Pancreas (tissue), 10 donors: ENCODE measurements at regions not wholly inside any gene's neighbourhood (a gene's known extent, or its start where the extent isn't known, plus 50 kb on each side); places are given as distances from the start of the nearest gene placed in this dataset.

Experiments
- ATAC-seq, 4 donors: fragments of 200-7000 bp; cut with Tn5 transposase; one replicate each; pipeline versions ENCODE4 v1.8.0 to v1.9.1; 2020; ENCODE audit warnings: mild to moderate bottlenecking in 4 of 4, moderate library complexity in 4 of 4
- DNase-seq, 6 donors: peaks; one replicate each; pipeline ENCODE4 v3.0.0-alpha.2; 2020
- FAIRE-seq: peaks from 2 replicates; lab custom pipeline; 2012; peaks lifted over from hg19 to GRCh38; lab: Jason Lieb, UNC
- H3K27ac ChIP-seq, 4 donors: fragments of 200-600 bp; sonication (generic); 1 replicate in 3 of 4; 2 replicates in 1 of 4; pipeline versions ENCODE4 v1.5.0 to v1.8.0; 2020
- H3K27me3 ChIP-seq, 4 donors: fragments of 200-600 bp; one replicate each; pipeline ENCODE4 v1.8.0; 2021
- H3K36me3 ChIP-seq, 3 donors: fragments of 200-600 bp; sonication (generic) in 1 of 3; one replicate each; pipeline versions ENCODE4 v1.5.0 to v1.8.0; 2020 to 2021
- H3K4me1 ChIP-seq, 3 donors: fragments of 200-600 bp; one replicate each; pipeline ENCODE4 v1.8.0; 2021
- H3K4me3 ChIP-seq, 4 donors: fragments of 200-600 bp; sonication (generic) in 2 of 4; one replicate each; pipeline versions ENCODE4 v1.5.0 to v1.8.0; 2020 to 2021
- H3K9me3 ChIP-seq, 4 donors: fragments of 200-600 bp; one replicate each; pipeline ENCODE4 v1.8.0; 2021
- WGBS, 2 donors: extraction: QIAGEN DNeasy Blood & Tissue Kit; methylation state at CpG; one replicate each; pipeline ENCODE4 v1.1.7; 2013; 5-methylcytosine and 5-hydroxymethylcytosine counted together
- intact Hi-C, 3 donors: fragments of 100-400 bp; cut with DNase I; formaldehyde crosslinking; loops; one replicate each; pipeline versions ENCODE4 v1.11.1 to v1.14.2; 2022
- TF ChIP-seq, protein P1 (sequence below), 4 donors: fragments of 200-600 bp; sonication (generic) in 3 of 4; IDR thresholded peaks; one replicate each; pipeline versions ENCODE4 v1.5.0 to v1.8.0; 2021; ENCODE audit warnings: antibody characterized with exemption in 4 of 4
- donor health status: healthy with polysubstance abuse.
- donor health status: DM: no; HTN: no; CAD: no; lungs with moderate emphysema.
- donor health status: DM: no; HTN: no; CAD: no.
- donor health status: control.
- donor health status: control.
- donor health status: Bipolar disorder and iron deficiency.
- donor health status: DM: yes; HTN: yes; CAD: no.
- donor health status: DM: no; HTN: no; CAD: no.
- donor health status: DM: no; HTN: no; CAD: no.
- donor health status: DM: yes; HTN: yes; CAD: no.

DNA sequence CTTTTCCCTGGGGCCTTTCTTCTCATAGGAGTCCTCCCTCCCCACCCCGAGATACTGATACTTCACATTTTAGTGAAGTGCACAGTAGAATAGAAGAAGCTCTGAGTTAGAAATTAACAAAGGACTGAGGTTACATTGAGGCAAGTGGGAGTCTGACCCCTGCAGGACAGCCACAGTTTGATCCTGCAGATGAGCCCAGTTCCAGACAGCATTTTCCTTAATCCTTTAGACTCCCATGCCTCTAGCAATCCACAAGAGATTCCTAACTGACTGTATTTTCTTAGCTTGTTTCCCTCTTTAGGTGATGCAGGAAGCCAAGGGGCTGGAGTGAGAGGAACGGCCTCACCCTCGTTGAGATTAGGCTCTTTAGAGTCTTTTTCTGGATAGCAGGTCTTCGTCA, 204.0 kb downstream of the CYRIA start:
- Histone ChIP-seq H3K9me3 (no peaks in the 10 kb centered on the region), H3K27me3 (no peaks in the 10 kb centered on the region), H3K4me3 (no peak overlapping the region), H3K27ac (no peak overlapping the region), H3K36me3 (no peaks in the 10 kb centered on the region), H3K4me1 (no peaks in the 10 kb centered on the region)
- ATAC-seq (no peak), FAIRE-seq (no peak), DNase-seq (no peak)
- intact Hi-C loops: no loop called here
- TF ChIP-seq, protein P1, sequence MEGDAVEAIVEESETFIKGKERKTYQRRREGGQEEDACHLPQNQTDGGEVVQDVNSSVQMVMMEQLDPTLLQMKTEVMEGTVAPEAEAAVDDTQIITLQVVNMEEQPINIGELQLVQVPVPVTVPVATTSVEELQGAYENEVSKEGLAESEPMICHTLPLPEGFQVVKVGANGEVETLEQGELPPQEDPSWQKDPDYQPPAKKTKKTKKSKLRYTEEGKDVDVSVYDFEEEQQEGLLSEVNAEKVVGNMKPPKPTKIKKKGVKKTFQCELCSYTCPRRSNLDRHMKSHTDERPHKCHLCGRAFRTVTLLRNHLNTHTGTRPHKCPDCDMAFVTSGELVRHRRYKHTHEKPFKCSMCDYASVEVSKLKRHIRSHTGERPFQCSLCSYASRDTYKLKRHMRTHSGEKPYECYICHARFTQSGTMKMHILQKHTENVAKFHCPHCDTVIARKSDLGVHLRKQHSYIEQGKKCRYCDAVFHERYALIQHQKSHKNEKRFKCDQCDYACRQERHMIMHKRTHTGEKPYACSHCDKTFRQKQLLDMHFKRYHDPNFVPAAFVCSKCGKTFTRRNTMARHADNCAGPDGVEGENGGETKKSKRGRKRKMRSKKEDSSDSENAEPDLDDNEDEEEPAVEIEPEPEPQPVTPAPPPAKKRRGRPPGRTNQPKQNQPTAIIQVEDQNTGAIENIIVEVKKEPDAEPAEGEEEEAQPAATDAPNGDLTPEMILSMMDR (IDR thresholded peaks at IDR 0.05): no peak
- 77% methylated on average over 4 of the region's 4 CpGs for WGBS, 2 donors

DNA sequence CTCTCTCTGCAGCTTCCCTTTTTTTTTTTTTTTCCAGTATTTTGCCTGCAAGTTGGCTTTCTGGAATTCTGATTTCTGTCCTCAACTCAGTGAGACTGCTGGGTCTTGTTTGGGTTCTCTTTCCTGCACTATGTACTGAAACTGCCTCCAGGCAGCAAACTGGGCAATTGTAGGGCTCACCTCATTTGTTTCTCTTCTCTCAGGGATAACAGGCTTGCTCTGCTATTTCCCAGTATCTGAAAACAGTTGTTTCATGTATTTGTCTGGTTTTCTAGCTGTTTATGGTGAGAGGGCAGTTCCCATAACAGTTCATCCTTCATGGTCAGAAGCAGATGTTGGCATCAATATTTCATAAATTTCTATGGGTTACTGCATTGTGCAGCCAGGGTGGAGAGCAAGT, 206.0 kb downstream of the CYRIA start:
- H3K27me3 ChIP-seq: no peaks in the 10 kb centered on the region
- H3K36me3 ChIP-seq: no peaks in the 10 kb centered on the region
- FAIRE-seq (no peak), ATAC-seq (no peak), DNase-seq (no peak)
- TF ChIP-seq, protein P1 (IDR thresholded peaks at IDR 0.05): no peak
- no peak overlapping the region for H3K4me3 ChIP-seq
- intact Hi-C loops: no loop called here
- no peaks in the 10 kb centered on the region for H3K4me1 ChIP-seq
- H3K27ac ChIP-seq: no peak overlapping the region
- no peaks in the 10 kb centered on the region for H3K9me3 ChIP-seq

DNA sequence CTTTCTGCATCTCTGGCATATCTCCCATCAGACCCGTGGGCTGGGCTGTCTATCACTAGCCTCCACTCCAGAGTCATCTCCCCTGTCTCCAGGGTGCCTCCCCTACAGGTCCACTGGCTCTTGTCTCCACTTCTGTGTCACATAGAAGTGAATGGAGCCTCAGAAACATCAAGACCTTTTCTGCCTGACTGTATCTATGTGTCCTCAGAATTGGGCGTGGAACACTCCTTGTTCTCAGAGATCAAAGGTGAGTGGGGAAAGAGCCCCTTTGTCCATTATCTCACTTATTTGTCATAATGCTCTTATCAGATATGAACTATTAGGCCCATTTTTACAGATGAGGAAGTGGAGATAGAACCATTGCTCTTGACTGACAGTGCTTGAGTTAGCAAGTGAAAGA, 211.0 kb downstream of the CYRIA start:
- Histone ChIP-seq H3K27ac (no peak overlapping the region), H3K9me3 (no peaks in the 10 kb centered on the region), H3K36me3 (no peaks in the 10 kb centered on the region), H3K4me1 (no peaks in the 10 kb centered on the region), H3K4me3 (no peak overlapping the region), H3K27me3 (no peaks in the 10 kb centered on the region)
- ATAC-seq: no peak
- TF ChIP-seq, protein P1 (IDR thresholded peaks at IDR 0.05): no peak
- intact Hi-C loops: no loop called here
- 64 to 89% methylated on average over 2 of the region's 2 CpGs for WGBS, 2 donors
- no peak for DNase-seq
- no peak for FAIRE-seq

DNA sequence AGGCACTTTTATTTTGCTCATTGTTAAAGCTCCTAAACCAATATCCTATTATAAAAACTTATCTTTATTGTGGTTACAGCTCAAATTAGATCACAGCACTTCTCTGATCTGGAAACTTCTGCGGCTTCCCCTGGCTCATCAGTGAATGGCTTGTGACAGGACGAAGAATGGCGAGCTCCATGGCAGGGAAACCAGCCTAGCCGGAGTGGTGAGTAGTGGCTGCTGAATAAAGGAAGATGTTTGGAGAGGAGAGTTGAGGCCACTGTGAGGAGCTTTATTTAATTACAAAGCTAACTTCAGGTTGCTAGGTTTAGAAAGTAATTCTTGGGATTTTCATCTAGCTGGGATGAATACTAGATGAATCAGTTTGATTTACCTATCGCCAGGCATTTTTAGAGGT, 213.5 kb downstream of the CYRIA start:
- no peak for FAIRE-seq

DNA sequence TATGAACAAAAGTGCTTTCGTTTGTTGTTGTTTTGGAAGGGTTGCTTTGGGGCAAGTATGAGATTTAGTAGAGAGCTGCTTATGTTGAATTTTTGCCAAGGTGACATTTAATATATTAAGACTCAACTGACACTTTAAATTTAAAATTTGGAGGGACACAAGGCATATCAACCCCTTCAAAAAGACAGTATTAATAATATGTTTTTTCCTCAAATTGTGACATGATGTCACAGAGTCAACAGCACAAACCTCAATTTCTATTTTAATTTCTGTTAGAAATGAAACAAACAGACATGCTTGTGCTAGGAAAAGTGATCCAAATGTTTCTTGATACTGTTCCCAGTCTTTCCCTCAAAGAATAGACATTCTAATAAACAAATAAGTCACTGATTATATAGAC, 218.9 kb downstream of the CYRIA start:
- Histone ChIP-seq H3K4me3 (no peak overlapping the region), H3K9me3 (no peaks in the 10 kb centered on the region), H3K4me1 (no peaks in the 10 kb centered on the region), H3K27me3 (no peaks in the 10 kb centered on the region), H3K36me3 (no peaks in the 10 kb centered on the region), H3K27ac (no peak overlapping the region)
- FAIRE-seq (no peak), DNase-seq (no peak), ATAC-seq (no peak)
- WGBS, 2 donors: 75 to 90% methylated on average over 1 of the region's 1 CpG
- intact Hi-C loops: no loop called here
- TF ChIP-seq, protein P1 (IDR thresholded peaks at IDR 0.05): no peak

More for the DNA sequence above, 213.5 kb downstream of the CYRIA start:
- Histone ChIP-seq H3K9me3 (no peaks in the 10 kb centered on the region), H3K36me3 (no peaks in the 10 kb centered on the region), H3K4me1 (no peaks in the 10 kb centered on the region), H3K4me3 (no peak overlapping the region), H3K27me3 (no peaks in the 10 kb centered on the region), H3K27ac (no peak overlapping the region)
- intact Hi-C loops: no loop called here
- TF ChIP-seq, protein P1 (IDR thresholded peaks at IDR 0.05): no peak
- DNase-seq: no peak
- ATAC-seq: no peak
- WGBS, 2 donors: 88 to 90% methylated on average over 5 of the region's 5 CpGs
